ENCODE measurements at regions not wholly inside any gene's neighbourhood (a gene's known extent, or its start where the extent isn't known, plus 50 kb on each side); places are given as distances from the start of the nearest gene placed in this dataset.
"Not testable (repeated sequence)": the region's sequence is repeated elsewhere in the genome, so short reads cannot be mapped to it uniquely, and the experiment has no call there.

DNA sequence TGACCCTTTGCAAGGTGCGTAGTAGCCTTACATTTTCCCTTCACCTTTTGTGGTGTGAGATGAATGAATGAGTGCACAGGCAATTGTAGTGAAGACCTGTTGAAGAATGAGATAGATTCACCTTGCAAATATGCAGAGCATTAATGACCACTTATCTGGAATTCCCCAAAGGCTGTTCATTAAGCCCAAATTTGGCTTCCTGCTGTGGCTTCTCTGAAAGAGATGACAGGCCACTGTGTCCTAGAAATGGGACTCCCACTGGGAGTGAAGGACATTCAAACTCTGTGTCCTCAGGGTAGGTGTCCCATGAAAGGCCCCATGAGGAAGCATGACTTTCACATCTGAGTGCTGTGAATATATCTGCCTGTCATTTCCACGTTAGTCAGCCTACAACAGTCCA is 1821.8 kb upstream of the PIK3C3 start:
- H3K27ac ChIP-seq (ENCODE audit: low read depth, low read length) = no peak overlapping the region
- H2AFZ ChIP-seq (ENCODE audit: low read depth, low read length, severe bottlenecking) = no peak overlapping the region
- H3K27me3 ChIP-seq (ENCODE audit: low read length) = no peaks in the 10 kb centered on the region
- no peaks in the 10 kb centered on the region for H3K79me2 ChIP-seq (ENCODE audit: insufficient read depth, low read length)
- H3K9me3 ChIP-seq (ENCODE audit: insufficient read depth, low read length) = peaks cover 22% of the 10 kb centered on the region; the same call in 1 of the 2 replicates
- H4K20me1 ChIP-seq (ENCODE audit: low read depth, low read length) = no peaks in the 10 kb centered on the region
- no peak overlapping the region for H3K4me3 ChIP-seq (ENCODE audit: insufficient read depth, low read length, poor library complexity, severe bottlenecking)
- no peaks in the 10 kb centered on the region for H3F3A ChIP-seq (ENCODE audit: insufficient read depth)
- TF ChIP-seq EZH2phosphoT487 (conservative IDR thresholded peaks at IDR 0.05; ENCODE audit: low read length) = no peak
- TF ChIP-seq, protein P1, sequence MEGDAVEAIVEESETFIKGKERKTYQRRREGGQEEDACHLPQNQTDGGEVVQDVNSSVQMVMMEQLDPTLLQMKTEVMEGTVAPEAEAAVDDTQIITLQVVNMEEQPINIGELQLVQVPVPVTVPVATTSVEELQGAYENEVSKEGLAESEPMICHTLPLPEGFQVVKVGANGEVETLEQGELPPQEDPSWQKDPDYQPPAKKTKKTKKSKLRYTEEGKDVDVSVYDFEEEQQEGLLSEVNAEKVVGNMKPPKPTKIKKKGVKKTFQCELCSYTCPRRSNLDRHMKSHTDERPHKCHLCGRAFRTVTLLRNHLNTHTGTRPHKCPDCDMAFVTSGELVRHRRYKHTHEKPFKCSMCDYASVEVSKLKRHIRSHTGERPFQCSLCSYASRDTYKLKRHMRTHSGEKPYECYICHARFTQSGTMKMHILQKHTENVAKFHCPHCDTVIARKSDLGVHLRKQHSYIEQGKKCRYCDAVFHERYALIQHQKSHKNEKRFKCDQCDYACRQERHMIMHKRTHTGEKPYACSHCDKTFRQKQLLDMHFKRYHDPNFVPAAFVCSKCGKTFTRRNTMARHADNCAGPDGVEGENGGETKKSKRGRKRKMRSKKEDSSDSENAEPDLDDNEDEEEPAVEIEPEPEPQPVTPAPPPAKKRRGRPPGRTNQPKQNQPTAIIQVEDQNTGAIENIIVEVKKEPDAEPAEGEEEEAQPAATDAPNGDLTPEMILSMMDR (IDR thresholded peaks at IDR 0.05; ENCODE audit: insufficient read depth, low read length, poor library complexity, severe bottlenecking) = no peak
- no peak overlapping the region for H3K9ac ChIP-seq (ENCODE audit: low read length)
- H3K36me3 ChIP-seq (ENCODE audit: low read length) = no peaks in the 10 kb centered on the region
- H3K9me2 ChIP-seq (replicated peaks; ENCODE audit: insufficient read depth, low read length) = no peaks in the 10 kb centered on the region
- H3K4me2 ChIP-seq (ENCODE audit: low read depth, low read length, poor library complexity, severe bottlenecking) = no peak overlapping the region

DNA sequence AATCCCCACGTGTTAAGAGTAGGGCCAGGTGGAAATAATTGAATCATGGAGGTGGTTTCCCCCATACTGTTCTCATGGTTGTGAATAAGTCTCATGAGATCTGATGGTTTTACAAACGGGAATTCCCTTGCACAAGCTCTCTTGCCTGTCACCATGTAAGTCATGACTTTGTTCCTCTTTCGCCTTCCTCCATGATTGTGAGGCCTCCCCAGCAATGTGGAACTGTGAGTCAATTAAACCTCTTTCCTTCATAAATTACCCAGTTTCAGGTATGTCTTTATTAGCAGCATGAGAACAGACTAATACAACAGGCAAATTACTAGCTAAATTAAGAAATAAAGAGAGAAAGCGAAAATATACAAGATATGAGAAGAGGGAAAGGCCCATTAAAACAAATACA is 1822.6 kb upstream of the PIK3C3 start:
- not testable (repeated sequence) for H3K4me3 ChIP-seq (ENCODE audit: insufficient read depth, low read length, poor library complexity, severe bottlenecking); H3K79me2 ChIP-seq (ENCODE audit: insufficient read depth, low read length); H4K20me1 ChIP-seq (ENCODE audit: low read depth, low read length); H2AFZ ChIP-seq (ENCODE audit: low read depth, low read length, severe bottlenecking); H3K36me3 ChIP-seq (ENCODE audit: low read length); H3K27me3 ChIP-seq (ENCODE audit: low read length); H3K9ac ChIP-seq (ENCODE audit: low read length); H3K4me2 ChIP-seq (ENCODE audit: low read depth, low read length, poor library complexity, severe bottlenecking); H3K27ac ChIP-seq (ENCODE audit: low read depth, low read length); H3F3A ChIP-seq (ENCODE audit: insufficient read depth); H3K9me2 ChIP-seq (replicated peaks; ENCODE audit: insufficient read depth, low read length)
- H3K9me3 ChIP-seq (ENCODE audit: insufficient read depth, low read length) = peaks cover 22% of the 10 kb centered on the region; the same call in 1 of the 2 replicates

DNA sequence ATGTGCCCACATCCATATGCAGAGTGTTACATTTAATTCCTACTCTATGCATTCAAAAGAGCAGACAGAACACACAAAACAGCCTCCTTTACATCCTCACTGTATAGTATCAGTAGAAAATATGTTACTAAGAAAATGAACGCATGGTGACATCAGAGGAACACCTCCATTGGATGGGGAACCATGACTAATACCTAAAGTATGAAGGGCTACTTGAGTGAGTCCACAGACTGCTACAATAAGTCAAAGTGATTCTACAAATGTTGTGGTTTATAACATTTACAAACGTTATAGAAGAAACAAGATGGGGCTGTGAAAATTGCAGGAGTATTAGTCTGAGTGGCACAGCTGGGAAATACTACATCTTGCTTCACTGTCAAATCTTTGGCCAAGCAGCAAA is 1830.9 kb upstream of the PIK3C3 start:
- no peak overlapping the region for H3K4me3 ChIP-seq (ENCODE audit: insufficient read depth, low read length, poor library complexity, severe bottlenecking)
- H3F3A ChIP-seq (ENCODE audit: insufficient read depth) = no peaks in the 10 kb centered on the region
- H3K27me3 ChIP-seq (ENCODE audit: low read length) = no peaks in the 10 kb centered on the region

DNA sequence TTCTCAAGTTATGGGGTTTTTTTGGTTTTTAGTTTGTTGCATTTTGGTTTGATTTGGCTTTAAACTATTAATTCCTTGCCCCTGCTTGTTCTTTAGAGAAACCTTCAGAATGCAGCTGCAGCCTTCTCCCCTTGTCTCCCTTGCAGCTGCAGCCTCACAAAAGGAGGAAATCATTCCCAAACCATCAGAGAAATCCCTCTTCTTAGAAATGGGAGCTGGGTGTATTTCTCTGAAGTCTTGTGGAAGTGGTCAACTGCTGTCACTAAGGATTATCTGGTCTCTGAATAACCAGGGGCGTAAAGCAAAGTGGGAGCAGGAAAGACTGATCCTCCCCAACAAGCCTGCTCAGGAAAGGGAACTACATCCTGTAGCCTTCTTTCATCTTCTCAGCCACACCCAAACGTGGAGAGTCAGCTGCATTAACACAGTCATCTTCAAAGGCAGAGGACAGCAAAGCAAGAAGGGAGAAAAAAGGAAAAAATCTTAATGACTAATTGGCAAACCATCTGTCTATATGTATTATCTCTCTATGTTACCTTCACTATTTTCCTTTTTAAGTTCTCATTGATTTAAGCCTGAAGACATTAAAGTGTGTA is 1834.1 kb upstream of the PIK3C3 start:
- H3K27me3 ChIP-seq (ENCODE audit: low read length) = no peaks in the 10 kb centered on the region
- H3K79me2 ChIP-seq (ENCODE audit: insufficient read depth, low read length) = no peaks in the 10 kb centered on the region
- H3K4me2 ChIP-seq (ENCODE audit: low read depth, low read length, poor library complexity, severe bottlenecking) = no peak overlapping the region
- no peak overlapping the region for H3K9ac ChIP-seq (ENCODE audit: low read length)
- H2AFZ ChIP-seq (ENCODE audit: low read depth, low read length, severe bottlenecking) = no peak overlapping the region
- H3F3A ChIP-seq (ENCODE audit: insufficient read depth) = no peaks in the 10 kb centered on the region
- no peaks in the 10 kb centered on the region for H3K36me3 ChIP-seq (ENCODE audit: low read length)
- H4K20me1 ChIP-seq (ENCODE audit: low read depth, low read length) = no peaks in the 10 kb centered on the region
- H3K27ac ChIP-seq (ENCODE audit: low read depth, low read length) = no peak overlapping the region
- no peaks in the 10 kb centered on the region for H3K9me3 ChIP-seq (ENCODE audit: insufficient read depth, low read length)
- no peak for TF ChIP-seq EZH2phosphoT487 (conservative IDR thresholded peaks at IDR 0.05; ENCODE audit: low read length)
- TF ChIP-seq, protein P1 (IDR thresholded peaks at IDR 0.05; ENCODE audit: insufficient read depth, low read length, poor library complexity, severe bottlenecking) = no peak
- H3K4me3 ChIP-seq (ENCODE audit: insufficient read depth, low read length, poor library complexity, severe bottlenecking) = no peak overlapping the region
- no peaks in the 10 kb centered on the region for H3K9me2 ChIP-seq (replicated peaks; ENCODE audit: insufficient read depth, low read length)

More for the DNA sequence above, 1830.9 kb upstream of the PIK3C3 start:
- H3K9me2 ChIP-seq (replicated peaks; ENCODE audit: insufficient read depth, low read length) = no peaks in the 10 kb centered on the region
- no peak overlapping the region for H2AFZ ChIP-seq (ENCODE audit: low read depth, low read length, severe bottlenecking)
- TF ChIP-seq, protein P1 (IDR thresholded peaks at IDR 0.05; ENCODE audit: insufficient read depth, low read length, poor library complexity, severe bottlenecking) = no peak
- TF ChIP-seq EZH2phosphoT487 (conservative IDR thresholded peaks at IDR 0.05; ENCODE audit: low read length) = no peak
- H3K4me2 ChIP-seq (ENCODE audit: low read depth, low read length, poor library complexity, severe bottlenecking) = no peak overlapping the region
- no peaks in the 10 kb centered on the region for H4K20me1 ChIP-seq (ENCODE audit: low read depth, low read length)
- no peaks in the 10 kb centered on the region for H3K36me3 ChIP-seq (ENCODE audit: low read length)
- no peak overlapping the region for H3K9ac ChIP-seq (ENCODE audit: low read length)
- H3K79me2 ChIP-seq (ENCODE audit: insufficient read depth, low read length) = no peaks in the 10 kb centered on the region
- no peaks in the 10 kb centered on the region; the same call in 1 of the 2 replicates for H3K9me3 ChIP-seq (ENCODE audit: insufficient read depth, low read length)
- H3K27ac ChIP-seq (ENCODE audit: low read depth, low read length) = no peak overlapping the region

Data from SU-DHL-6 (cell line).